Thyroid gland (tissue), 4 donors: ENCODE measurements at regions not wholly inside any gene's neighbourhood (a gene's known extent, or its start where the extent isn't known, plus 50 kb on each side); places are given as distances from the start of the nearest gene placed in this dataset.
"Not testable (repeated sequence)": the region's sequence is repeated elsewhere in the genome, so short reads cannot be mapped to it uniquely, and the experiment has no call there.

Experiments used
- DNase-seq, 2 donors: peaks; one replicate each; pipeline ENCODE4 v3.0.0-alpha.2; 2019
- H3K27ac ChIP-seq, 3 donors: fragments of 200-600 bp; sonication (generic); 1 replicate in 2 of 3; 2 replicates in 1 of 3; pipeline ENCODE4 v1.5.1; 2016 to 2019; ENCODE audit warnings: mild to moderate bottlenecking in 1 of 3, moderate library complexity in 1 of 3
- H3K27me3 ChIP-seq: fragments of 200-600 bp; sonication (generic); one replicate; pipeline ENCODE4 v1.5.1; 2019
- H3K36me3 ChIP-seq, 2 donors: fragments of 200-600 bp; sonication (generic); one replicate each; pipeline ENCODE4 v1.5.1; 2016 to 2019
- H3K4me1 ChIP-seq, 2 donors: fragments of 200-600 bp; sonication (generic); one replicate each; pipeline ENCODE4 v1.5.1; 2017 to 2019
- H3K4me3 ChIP-seq, 3 donors: fragments of 200-600 bp; sonication (generic); replicated peaks in 1 of 3; 1 replicate in 2 of 3; 2 replicates in 1 of 3; pipeline ENCODE4 v1.5.1; 2016; ENCODE audit warnings: mild to moderate bottlenecking in 1 of 3
- H3K9me3 ChIP-seq: fragments of 200-600 bp; sonication (generic); one replicate; pipeline ENCODE4 v1.5.1; 2017
- CTCF ChIP-seq, 6 experiments: fragments of 200-600 bp in 3 of 6; fragments of 450-650 bp in 3 of 6; sonication (generic) in 3 of 6; IDR thresholded peaks; one replicate each; pipeline ENCODE4 v1.5.1; 2016 to 2019; ENCODE audit warnings: antibody characterized with exemption in 6 of 6, mild to moderate bottlenecking in 2 of 6, inconsistent platforms in 1 of 6, moderate library complexity in 1 of 6
- POLR2A ChIP-seq, 2 donors: fragments of 450-650 bp; IDR thresholded peaks; one replicate each; pipeline ENCODE4 v1.6.1; 2017; ENCODE audit warnings: antibody characterized with exemption in 2 of 2, mild to moderate bottlenecking in 2 of 2, moderate library complexity in 1 of 2
- WGBS, 2 donors: methylation state at CpG; one replicate each; pipeline ENCODE4 v1.1.5; 2017; 5-methylcytosine and 5-hydroxymethylcytosine counted together
- intact Hi-C: fragments of 100-400 bp; cut with DNase I; formaldehyde crosslinking; loops from one replicate; pipeline ENCODE4 v1.15.1; 2023

- H3K9me3 ChIP-seq = no peaks in the 10 kb centered on the region
- no peaks in the 10 kb centered on the region for H3K36me3 ChIP-seq
- H3K4me3 ChIP-seq = no peak overlapping the region
- DNase-seq = no peak
- no peak for TF ChIP-seq POLR2A (IDR thresholded peaks at IDR 0.05)
- TF ChIP-seq CTCF (IDR thresholded peaks at IDR 0.05) = no peak
- intact Hi-C loops = no loop called here
- 94 to 95% methylated on average over 3 of the region's 3 CpGs for WGBS, 2 donors
- H3K27ac ChIP-seq = no peak overlapping the region
- no peaks in the 10 kb centered on the region for H3K27me3 ChIP-seq
- H3K4me1 ChIP-seq = peaks cover 0 to 9% of the 10 kb centered on the region in 2 donors
Measured at GRCh38 chr3:170679190-170679589, 93.3 kb upstream of the SLC7A14 start.

- Histone ChIP-seq H3K9me3 (no peaks in the 10 kb centered on the region), H3K27me3 (no peaks in the 10 kb centered on the region), H3K4me3 (no peak overlapping the region), H3K27ac (no peak overlapping the region), H3K36me3 (no peaks in the 10 kb centered on the region), H3K4me1 (no peaks in the 10 kb centered on the region)
- DNase-seq = no peak
- intact Hi-C loops = no loop called here
- no peak for TF ChIP-seq CTCF (IDR thresholded peaks at IDR 0.05)
- no peak for TF ChIP-seq POLR2A (IDR thresholded peaks at IDR 0.05)
Measured at GRCh38 chr3:170670504-170670903, 84.6 kb upstream of the SLC7A14 start.

GRCh38 chr3:170662986-170663385, 77.1 kb upstream of the SLC7A14 start:
- WGBS, 2 donors = 99 to 100% methylated on average over 2 to 3 of the region's 3 CpGs
- intact Hi-C loops, H3K9me3 ChIP-seq, H3K4me3 ChIP-seq, DNase-seq, H3K27ac ChIP-seq, H3K4me1 ChIP-seq, H3K27me3 ChIP-seq, H3K36me3 ChIP-seq: not testable (repeated sequence)

GRCh38 chr3:170660139-170660538, 74.3 kb upstream of the SLC7A14 start:
- 77 to 88% methylated on average over 5 of the region's 5 CpGs for WGBS, 2 donors

GRCh38 chr3:170657312-170657711, 71.4 kb upstream of the SLC7A14 start:
- Histone ChIP-seq H3K9me3 (no peaks in the 10 kb centered on the region), H3K27me3 (no peaks in the 10 kb centered on the region), H3K27ac (no peak overlapping the region), H3K4me1 (peaks cover 0 to 6% of the 10 kb centered on the region in 2 donors), H3K36me3 (no peaks in the 10 kb centered on the region), H3K4me3 (no peak overlapping the region)
- DNase-seq = no peak
- 88 to 91% methylated on average over 2 of the region's 2 CpGs for WGBS, 2 donors
- TF ChIP-seq CTCF (IDR thresholded peaks at IDR 0.05) (no peak), POLR2A (IDR thresholded peaks at IDR 0.05) (no peak)
- intact Hi-C loops = no loop called here

More at GRCh38 chr3:170660139-170660538, 74.3 kb upstream of the SLC7A14 start:
- Histone ChIP-seq H3K4me1 (peaks cover 0 to 6% of the 10 kb centered on the region in 2 donors), H3K27me3 (no peaks in the 10 kb centered on the region), H3K9me3 (no peaks in the 10 kb centered on the region), H3K27ac (no peak overlapping the region), H3K4me3 (no peak overlapping the region), H3K36me3 (no peaks in the 10 kb centered on the region)
- no peak for DNase-seq
- no peak for TF ChIP-seq CTCF (IDR thresholded peaks at IDR 0.05)
- TF ChIP-seq POLR2A (IDR thresholded peaks at IDR 0.05) = no peak
- intact Hi-C loops = no loop called here

GRCh38 chr3:170656284-170656683, 70.4 kb upstream of the SLC7A14 start:
- intact Hi-C loops = no loop called here
- Histone ChIP-seq H3K9me3 (no peaks in the 10 kb centered on the region), H3K36me3 (no peaks in the 10 kb centered on the region), H3K27ac (no peak overlapping the region), H3K4me3 (no peak overlapping the region), H3K27me3 (no peaks in the 10 kb centered on the region), H3K4me1 (peaks cover 0 to 6% of the 10 kb centered on the region in 2 donors)
- TF ChIP-seq CTCF (IDR thresholded peaks at IDR 0.05) = no peak
- no peak for TF ChIP-seq POLR2A (IDR thresholded peaks at IDR 0.05)
- no peak for DNase-seq
- 85 to 91% methylated on average over 2 of the region's 2 CpGs for WGBS, 2 donors
